Right ventricle myocardium inferior (tissue), 1 donor: ENCODE measurements at regions not wholly inside any gene's neighbourhood (a gene's known extent, or its start where the extent isn't known, plus 50 kb on each side); places are given as distances from the start of the nearest gene placed in this dataset.

Experiments
- ATAC-seq: fragments of 200-7000 bp; cut with Tn5 transposase; one replicate; pipeline ENCODE4 v1.9.1; 2020; ENCODE audit warnings: mild to moderate bottlenecking, moderate library complexity
- DNase-seq: peaks from one replicate; pipeline ENCODE4 v3.0.0; 2021; ENCODE audit errors: missing footprints
- intact Hi-C: fragments of 100-400 bp; cut with DNase I; formaldehyde crosslinking; loops from one replicate; pipeline ENCODE4 v1.11.0; 2022
- donor health status: DM: no; HTN: yes; CAD: no; lungs with severe emphysema.

DNA sequence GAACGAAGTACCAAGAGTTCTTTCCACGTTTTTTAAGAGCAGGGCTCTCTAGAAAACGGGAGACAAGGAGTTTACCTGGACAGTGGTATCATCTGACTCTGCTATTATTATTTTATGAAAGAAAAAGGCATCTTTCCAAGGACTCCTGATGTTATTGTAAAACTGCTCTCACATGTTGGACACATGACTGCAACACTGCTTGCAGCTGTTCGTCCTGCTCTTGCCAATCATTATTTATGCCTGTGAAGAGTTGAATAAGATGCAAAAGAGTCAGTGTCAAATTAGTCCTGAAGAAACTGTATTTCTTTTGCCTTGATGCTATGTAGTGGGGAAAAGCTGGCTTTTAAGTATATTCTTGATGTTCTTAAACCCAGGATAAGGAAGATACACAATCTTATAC is 284.5 kb upstream of the PTGER4 start:
- ATAC-seq (no peak), DNase-seq (no peak)
- intact Hi-C loops = no loop called here

DNA sequence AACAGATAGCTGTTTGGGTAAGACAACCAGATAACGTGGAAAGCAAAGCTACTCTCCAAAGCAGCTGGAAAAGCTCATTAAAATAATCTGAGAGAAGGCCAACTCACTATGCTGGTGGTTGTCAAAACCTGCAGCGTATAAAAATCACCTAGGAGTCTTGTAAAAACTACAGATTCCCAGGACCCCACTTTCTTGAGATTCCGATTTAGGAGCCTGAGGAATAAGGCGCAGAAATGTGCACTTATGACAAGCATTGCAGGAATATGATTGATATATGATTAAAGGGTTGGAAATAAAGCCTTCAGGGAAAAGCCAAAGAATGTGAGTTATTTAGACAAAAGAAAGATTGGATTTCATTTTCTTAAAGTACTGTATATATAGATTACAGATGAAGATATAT is 285.0 kb upstream of the PTGER4 start:
- DNase-seq (no peak), ATAC-seq (no peak)
- intact Hi-C loops = loop anchor here (5.0 kb wide), 1 partner anchor 288 kb away; no protein-coding TSS in a partner anchor

DNA sequence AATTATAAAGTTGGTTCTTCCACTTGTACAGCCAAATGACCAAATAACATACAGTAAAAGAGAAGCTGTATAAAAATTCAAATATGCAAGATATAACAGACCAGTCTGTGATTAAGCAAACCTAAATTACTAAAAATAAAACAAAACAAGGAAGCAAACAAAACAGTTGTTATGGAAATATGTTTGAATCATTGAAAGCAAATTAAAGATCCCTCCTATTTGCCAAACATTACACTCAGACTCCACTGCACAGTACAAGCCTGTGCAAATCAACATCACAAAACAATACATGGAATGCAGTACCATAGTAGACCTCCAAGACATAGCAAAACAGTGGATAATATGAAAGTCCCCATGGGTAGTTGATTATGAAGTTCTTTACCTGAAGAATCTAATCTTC is 288.1 kb upstream of the PTGER4 start:
- no peak for DNase-seq
- ATAC-seq = no peak
- intact Hi-C loops = loop anchor here (5.0 kb wide), 1 partner anchor 291 kb away; no protein-coding TSS in a partner anchor

DNA sequence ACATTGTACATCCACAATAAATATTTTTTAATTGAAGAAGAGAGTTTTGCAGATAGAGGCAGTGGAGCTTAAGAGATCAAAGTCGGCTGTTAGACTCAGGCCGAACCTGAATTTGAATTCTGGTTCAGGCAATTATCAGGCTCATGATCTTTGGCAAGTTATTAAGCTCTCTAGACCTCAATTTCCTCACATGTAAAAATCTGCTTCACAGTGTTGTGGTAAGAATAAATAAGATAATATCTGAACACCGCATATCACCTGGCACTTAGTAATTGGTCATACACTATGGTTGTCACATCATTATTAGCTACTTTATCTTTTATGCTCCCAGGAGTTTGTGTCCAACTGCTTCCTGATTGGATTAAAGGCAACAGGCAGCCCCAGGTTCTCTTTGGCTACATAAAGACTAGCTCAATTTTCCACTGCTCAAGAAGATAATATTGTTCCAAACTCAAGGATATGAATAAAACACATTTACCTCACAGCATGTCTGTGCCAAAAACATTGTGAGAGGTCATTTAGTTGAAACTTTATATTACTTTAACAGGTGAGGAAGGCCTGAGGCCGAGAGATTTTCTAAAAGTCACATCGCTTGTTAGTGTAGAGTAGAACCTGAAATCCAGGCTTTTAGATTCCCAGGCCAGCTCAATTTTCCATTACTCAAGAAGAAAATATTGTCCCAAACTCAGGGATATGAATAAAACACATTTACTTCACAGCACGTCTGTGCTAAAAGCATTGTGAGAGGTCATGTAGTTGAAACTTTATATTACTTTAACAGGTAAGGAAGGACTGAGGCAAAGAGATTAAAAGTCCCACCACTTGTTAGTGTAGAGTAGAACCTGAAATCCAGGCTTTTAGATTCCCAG is 289.2 kb upstream of the PTGER4 start:
- DNase-seq (no peak), ATAC-seq (no peak)
- intact Hi-C loops = loop anchor here (5.0 kb wide), 1 partner anchor 292 kb away; no protein-coding TSS in a partner anchor

DNA sequence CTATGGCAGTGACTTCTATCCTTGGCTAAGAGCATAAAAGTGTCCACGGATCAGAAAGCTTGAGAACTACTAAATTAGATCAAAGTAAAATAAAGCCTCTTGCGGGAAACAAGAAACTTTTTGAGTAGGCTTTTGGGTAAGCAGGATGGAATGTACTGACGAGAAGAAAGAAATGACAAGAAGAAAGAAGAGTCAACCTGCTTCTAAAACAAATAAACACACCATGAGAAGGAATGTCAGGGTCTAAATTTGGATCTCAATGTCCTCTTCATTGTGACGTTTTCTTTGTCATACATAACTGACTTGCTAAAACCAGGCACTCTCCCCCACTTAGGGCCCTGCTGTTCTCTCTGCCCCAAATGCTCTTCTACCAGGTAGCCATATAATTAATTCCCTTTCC is 290.1 kb upstream of the PTGER4 start:
- intact Hi-C loops = no loop called here
- no peak for DNase-seq
- no peak for ATAC-seq

DNA sequence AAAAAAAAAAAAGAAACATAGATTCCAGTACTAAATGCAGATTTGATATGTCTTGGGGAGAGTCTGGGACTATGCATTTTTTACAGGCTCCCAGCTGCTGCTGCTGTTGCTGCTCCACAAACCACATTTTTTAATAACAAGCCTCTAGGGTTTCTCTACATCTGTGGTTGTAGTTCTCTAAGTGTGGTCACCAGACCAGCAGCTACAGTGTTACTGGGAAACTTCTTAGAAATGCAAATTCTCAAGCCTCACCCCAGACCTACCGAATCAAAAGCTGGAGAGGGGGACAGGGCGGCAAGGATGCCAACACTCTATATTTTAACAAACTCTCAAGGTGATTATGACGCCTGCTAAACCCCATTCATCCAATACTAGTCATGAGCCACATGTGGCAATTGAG is 293.4 kb upstream of the PTGER4 start:
- DNase-seq (no peak), ATAC-seq (no peak)
- intact Hi-C loops = no loop called here

DNA sequence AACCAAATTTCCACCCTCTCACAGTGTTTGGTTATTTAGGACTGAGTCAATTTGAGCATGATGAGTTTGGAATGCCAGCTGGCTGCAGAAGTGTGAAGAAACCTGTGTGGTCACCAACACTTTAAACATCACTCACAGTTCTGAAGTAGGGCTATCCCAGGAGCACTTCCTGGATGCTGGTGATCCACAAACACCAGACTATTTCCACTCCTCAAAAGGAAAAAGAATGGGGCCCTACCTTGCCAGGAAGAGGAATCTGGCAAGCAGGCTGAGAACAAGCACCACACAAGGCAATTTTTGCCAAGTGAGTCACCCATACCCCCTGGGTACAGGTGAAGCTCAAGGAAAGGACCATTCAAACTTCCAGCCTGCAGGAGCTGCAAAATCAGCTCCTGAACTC is 294.2 kb upstream of the PTGER4 start:
- no peak for DNase-seq
- ATAC-seq = no peak
- intact Hi-C loops = no loop called here

DNA sequence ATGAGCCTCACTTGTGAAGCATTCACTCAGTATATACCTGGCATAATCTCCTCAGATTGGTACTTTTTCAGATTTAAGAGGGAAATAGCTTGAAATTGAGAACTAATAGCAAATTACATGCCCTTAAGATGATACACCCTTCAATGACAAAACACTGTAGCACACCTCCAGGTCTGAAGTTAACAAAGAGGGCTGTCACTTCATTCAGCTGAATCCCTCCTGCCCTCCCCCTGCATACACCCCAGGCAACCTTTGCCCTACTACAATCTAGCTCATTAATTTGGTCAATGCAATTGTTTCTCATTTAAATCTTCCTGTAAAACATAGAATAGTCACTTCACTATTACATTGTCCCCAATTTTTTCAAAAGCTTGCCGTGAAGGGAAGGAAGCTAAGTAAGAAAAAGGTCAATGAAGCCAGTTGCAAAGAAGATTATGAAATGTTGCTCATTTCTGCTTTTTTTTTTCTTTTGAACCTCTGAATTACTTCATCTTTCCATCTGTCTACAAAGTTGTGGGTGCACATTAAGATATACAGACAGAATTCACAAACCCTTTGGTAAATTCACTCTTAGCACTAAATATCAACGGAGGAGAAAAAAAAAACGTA is 294.8 kb upstream of the PTGER4 start:
- DNase-seq (no peak), ATAC-seq (no peak)
- intact Hi-C loops = no loop called here

DNA sequence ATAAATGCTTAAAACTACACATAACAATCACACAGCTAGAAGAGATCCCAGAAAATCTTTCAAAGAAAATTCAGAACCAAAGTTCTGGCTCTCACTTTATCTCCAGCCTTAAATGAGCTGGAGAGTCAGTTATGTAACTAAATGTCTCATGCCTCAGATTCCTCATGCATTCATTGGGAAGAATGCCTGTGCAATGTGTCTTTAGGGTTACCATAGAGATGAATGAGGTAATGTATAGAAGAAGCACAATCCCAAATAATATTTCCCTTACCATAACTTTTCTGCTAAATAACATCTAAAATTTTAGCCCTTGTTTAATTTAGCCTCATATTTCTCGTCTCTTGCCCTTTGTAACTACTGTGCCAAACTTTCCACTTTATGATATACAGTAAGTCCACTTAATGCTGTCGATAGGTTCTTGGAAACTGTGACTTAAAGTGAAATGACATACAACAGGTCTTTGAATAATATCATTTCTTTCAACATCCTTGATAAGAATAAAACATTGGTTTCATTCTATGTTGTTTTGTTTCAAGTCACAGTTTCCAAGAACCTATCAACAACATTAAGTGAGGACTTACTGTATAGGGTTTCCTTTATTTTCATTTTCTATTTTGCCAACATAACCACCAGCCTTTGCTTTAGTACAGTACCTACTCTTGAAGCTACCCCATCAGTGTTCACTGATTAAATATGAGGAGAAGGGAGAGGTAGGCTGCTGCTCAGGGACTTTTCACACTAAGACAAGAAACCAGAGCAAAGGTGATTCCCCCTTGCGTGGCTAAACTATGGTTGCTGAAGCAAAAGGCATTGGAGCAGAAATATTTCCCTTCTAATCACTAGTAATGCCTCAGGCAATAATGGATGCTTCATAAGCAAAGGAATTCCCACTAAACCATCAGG is 295.7 kb upstream of the PTGER4 start:
- no peak for DNase-seq
- no peak for ATAC-seq
- intact Hi-C loops = no loop called here

DNA sequence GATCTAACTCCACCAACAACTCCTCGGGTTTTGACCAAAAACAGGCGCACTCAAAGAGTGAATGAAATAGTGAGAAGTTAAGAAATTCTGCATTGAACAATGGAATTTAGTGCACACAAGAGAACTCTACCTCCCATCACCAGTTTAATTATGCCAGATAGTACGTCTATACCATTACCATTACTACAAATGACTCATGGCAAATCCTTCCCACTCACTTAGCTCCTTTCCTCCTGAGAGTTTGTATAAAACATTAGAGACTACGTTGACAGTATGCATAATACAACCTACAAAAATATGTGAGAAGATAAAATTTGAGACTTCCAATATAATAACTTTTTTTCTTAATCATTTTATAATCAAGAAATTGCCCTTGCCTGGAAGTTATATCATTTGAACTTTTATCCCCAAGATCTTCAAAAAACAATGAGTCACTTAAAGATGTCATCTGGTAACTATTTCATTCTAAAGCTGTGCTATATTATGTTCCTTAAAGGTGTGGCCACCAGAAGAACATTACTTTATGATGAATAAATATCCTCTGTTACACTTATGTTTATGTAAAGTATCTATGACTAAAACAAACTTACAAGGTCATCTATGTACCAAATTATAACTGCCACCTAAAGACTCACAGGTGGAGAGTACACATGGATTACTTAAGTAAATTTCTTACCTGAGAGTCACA is 297.9 kb upstream of the PTGER4 start:
- ATAC-seq = no peak
- intact Hi-C loops = no loop called here
- no peak for DNase-seq

DNA sequence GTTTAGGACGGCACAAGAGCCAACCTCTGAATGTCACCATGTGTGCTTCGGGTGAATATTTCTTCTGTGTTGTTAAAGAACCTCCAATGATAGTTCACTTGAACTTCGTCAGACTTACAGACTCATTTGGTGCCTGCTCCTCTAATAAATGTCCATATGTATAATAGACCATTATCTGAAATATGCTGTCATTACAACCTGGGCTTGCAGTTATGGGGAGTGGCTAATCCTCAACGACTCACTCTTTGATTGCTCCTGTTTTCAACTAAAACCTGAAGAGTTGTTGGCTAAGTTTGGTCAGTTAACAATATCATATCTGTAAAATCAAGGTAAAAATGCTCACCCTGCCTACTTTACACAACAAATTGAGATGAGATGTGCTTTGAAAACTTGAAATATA is 298.7 kb upstream of the PTGER4 start:
- intact Hi-C loops = no loop called here
- no peak for DNase-seq
- no peak for ATAC-seq

DNA sequence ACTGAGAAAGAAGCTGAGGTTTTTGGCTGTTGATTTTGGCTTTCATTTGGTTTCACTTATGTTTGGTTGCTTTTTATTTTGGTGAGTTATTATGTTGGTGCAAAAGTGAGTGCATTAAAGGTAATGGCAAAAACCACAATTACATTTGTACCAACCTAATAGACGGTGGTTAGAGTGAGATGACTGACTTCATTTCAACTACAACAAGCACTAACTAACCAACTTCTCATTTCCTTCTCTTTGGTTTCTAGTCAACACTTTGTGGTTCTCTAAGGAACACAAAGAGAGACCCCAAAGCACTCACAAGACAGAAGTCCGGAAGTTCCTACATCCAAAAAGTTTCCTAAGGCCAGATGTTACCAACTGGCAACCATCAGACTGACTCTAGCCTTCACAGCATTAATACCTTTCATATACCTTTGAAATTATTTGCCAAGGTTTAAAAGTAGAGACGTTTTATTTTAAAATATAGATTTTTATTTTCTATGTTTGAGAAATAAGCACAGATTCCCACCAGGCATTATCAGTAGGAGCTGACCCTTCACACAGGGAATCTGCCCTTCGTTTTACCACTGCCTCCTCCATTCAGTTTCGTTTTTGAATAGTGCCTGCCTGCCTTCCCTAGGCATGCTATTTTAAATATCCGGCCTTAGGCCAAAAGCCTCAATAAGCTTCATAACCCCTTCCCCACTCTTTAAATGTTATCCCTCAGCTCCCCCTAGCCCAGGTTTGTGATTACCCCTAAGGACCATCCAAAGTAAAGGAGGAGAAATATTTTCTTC is 301.1 kb upstream of the PTGER4 start:
- DNase-seq (no peak), ATAC-seq (peak; percentile 31)
- intact Hi-C loops = no loop called here

DNA sequence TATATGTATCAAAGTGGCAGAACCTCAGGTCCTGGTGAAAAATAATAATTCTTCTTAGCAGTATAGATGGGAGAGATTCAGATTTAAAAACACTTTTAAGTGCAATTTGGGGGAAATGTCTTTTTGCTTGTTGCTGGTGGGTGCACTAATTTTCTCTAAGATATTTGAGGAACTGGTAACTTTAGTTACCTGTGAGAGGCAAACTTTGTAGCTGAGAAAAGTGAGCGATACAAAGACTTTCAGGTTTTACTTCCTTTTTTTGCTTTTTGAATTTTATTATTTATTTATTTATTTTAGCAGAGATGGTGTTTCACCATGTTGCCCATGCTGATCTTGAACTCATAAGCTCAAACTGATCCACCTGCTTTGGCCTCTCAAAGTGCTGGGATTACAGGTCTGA is 303.1 kb upstream of the PTGER4 start:
- DNase-seq (no peak), ATAC-seq (no peak)
- intact Hi-C loops = no loop called here

DNA sequence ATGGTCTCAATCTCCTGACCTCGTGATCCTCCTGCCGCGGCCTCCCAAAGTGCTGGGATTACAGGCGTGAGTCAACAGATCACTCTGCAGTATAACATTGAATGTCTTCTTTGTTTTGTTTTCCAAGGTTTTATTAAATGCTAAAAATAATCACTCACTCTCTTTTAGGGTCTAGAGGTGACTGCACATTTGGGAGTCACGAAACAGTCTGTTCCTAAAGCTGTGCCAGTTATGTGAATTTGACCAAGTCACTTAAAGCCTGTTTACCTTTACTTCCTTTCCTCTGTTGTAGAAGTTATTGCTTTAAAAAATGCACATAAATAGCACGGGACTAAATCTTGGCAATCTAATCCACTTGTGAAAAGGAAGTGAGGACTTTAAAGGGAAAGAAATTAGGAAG is 304.9 kb upstream of the PTGER4 start:
- DNase-seq (no peak), ATAC-seq (no peak)
- intact Hi-C loops = no loop called here

DNA sequence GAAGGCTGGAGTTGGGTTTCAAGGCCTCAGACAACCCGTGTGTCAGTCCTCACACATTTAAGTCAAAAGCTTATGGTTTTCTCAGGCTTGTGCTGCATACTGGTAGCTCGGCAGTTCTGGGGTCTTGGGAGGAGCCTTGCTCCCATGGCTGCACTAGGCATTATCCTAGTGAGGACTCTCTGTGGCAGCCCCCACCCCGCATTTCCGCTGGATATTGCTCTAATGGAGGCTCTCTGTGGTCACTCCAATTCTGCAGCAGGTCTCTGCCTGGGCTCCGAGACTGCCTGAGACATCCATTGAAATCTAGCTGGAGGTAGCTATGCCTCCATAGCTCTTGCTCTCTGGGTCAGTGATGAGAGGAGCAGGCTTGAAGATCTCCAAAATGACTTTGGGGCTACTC is 311.5 kb upstream of the PTGER4 start:
- intact Hi-C loops = no loop called here
- DNase-seq (no peak), ATAC-seq (no peak)

DNA sequence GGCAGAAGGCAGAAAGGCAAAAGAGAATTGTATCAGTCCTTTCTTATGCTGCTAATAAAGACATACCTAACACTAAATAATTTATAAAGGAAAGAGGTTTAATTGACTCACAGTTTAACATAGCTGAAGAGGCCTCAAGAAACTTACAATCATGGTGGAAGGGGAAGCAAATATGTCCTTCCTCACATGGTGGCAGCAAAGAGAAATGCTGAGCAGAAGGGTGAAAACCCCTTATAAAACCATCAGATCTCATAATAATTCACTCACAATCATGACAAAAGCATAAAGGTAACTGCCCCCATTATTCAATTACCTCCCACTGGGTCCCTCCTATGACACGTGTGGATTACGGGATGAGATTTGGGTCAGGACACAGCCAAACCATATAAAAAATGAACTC is 312.5 kb upstream of the PTGER4 start:
- intact Hi-C loops = no loop called here
- ATAC-seq (no peak), DNase-seq (no peak)

DNA sequence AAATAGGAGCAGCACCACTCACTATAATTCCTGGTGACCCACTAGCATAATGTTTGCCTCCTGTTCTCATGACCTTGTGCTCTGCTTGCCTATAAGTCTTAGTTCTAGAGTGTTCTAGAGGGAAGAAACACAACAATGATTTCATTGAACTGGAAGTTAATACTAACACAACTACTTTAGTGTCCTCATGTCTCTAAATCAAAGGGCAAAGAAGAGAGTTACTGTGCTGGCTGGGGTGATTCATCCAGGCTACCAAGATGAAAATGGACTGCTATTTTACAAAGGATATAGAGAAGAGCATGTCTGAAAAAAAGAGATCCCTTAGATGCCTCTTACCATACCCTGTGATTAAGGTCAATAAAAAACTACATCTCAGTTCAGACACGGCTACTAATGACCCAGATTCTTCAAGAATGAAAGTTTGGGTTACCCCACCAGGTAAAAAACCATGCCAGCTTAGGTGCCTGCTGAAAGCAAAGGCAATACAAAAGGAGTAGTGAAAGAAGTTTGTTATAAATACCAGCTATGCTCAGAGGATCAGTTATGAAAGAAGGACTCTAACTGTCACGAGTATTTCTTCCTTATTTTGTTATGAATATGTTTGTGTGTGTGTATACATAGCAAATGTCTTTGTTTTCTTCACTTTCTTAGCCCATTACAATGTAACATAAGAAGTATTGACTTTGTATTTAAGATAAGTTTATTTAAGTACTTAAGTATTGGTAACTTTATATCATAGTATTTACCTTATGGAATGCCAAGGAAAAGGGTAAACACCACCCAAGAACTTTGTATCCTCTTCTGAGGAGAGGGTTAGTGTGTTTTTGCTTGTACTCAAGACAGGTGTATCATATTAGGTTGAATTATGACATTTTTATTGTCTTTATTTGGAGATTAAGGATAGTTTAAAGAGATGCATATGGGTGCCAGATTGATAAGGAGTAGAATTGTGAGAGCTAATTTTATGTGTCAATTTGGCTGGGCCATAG is 314.1 kb upstream of the PTGER4 start:
- no peak for DNase-seq
- ATAC-seq = no peak
- intact Hi-C loops = no loop called here
